HG02981 (cell line): ENCODE measurements at regions not wholly inside any gene's neighbourhood (a gene's known extent, or its start where the extent isn't known, plus 50 kb on each side); places are given as distances from the start of the nearest gene placed in this dataset.
"Not testable (repeated sequence)": the region's sequence is repeated elsewhere in the genome, so short reads cannot be mapped to it uniquely, and the experiment has no call there.

Source experiments
- ATAC-seq: cut with Tn5 transposase; IDR thresholded peaks from one replicate; pipeline ENCODE4 v1.9.1; 2021; ENCODE audit warnings: mild to moderate bottlenecking, moderate library complexity; ENCODE audit not compliant: unreplicated experiment

DNA sequence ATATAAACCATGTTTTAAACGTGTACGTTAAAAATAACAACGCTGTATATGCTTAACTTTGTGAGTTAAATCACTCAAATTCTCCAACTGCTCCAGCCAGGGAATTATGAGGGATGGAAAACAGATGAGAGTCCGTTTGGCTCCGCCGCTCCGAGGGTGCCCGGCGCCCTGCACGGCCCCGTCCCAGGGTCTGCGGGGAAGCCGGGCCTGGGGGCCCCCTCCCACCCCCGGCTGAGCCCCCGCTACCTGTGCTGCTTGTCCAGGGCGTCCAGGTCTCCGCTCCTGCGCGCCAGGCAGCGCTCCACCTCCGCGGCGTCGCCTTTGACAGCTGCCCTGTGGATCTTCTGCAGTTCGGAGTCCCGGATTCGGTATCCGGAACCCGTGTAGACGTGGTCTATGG, 415.5 kb downstream of the FOXD4L4 start:
- ATAC-seq, result not testable (repeated sequence)

DNA sequence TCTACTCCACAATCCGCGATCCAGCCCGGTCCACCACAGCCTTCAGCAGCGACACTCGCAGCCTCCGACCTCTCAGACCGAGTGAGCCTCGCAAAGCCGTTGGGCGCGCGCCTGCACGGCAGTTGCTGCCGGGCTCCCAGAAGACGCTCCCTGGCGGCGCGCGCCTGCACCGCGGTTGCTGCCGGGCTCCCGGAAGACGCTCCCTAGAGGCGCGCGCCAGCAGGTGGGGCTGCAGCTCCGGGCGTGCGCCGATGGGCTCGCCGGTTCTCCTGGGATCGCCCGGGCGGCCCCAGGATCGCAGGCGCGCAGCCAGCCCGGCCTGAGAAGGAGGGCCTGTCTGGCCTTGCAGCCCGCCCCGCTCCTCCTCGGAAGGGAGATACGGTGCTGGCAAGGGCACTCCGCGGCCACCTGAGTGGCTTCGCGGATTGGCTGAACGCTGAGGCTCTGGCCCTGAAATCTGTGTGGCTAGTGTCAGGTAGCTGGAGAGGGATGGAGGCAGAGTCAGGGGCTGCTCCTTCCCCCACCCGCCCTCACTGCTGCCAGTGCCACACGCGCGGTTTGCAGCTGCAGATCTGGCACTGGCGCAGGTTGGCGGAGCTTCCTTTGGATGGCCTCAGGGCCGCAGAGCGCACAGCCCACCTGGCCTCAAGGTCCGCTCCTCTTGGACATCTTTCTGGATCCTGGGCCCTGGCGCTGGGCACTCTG, 416.2 kb downstream of the FOXD4L4 start:
- ATAC-seq, result peak; percentile 97

DNA sequence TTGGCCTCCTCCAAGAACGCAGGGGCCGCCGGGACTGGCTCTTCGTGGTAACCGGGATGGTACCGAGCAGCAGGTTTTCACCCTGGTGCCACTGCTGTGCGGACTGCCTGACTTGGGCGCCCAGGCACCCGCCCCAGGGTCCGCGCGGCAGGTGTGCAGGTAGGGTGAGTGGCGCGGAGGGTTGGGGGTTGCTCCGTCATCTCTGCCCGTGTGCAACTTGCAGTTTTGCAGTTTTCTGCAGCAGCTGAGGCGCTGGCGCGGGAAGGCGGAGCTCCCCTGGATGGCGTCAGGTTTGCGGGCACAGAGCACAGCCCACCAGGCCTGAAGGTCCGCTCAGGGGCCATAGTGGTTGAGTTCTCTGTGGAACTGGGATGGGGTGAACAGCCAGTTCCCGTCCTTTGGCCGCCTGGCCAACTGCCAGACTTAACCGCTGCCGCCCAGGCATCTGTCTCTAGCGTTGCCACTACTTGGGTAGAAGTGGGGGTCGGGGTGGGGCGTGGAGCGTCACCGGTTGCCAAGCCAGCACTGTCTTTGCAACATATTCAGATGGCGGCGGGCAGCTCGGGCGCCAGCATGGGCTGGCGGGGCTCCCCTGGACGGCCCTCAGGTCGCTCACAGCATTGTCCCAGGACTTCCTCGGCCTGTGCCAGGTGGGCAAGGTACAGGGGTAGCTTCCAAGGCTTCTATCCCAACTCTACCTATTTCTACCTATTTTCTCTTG, 417.2 kb downstream of the FOXD4L4 start:
- ATAC-seq, result not testable (repeated sequence)

DNA sequence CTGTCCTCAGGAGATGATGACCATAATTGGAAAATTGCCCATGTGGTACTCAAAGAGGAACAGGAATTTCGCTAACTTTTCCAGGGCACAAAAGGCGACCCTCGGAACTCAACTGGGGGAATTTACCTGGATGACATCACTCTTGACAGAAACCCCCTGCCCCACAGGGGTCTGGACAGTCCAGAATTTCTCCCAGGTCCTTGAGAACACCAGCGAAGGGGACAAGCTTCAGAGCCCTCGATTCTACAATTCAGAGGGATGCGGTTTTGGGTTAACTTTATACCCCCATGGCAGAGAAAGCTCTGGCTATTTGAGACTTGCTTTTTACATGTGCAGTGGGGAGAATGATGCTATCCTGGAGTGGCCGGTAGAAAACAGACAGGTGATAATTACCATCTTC, 445.4 kb downstream of the FOXD4L4 start:
- ATAC-seq, result not testable (repeated sequence)

DNA sequence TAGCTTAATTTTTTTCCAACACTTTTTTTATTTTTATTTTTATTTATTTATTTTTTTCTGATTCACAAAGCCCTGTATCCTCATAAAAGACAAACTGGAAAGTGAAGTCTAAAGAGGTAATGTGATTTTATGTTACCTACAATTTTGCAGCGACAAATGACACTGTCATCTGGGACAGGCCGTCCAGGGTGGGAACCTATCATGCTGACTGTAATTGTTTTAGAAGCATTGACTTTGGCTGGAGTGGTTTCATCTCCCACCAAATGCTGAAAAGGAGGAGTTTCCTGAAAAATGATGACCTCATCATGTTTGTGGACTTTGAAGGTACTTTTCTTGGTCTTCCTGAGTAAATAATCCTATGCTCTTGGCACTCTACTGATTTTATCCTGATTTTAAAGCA, 446.7 kb downstream of the FOXD4L4 start:
- ATAC-seq, result not testable (repeated sequence)

- not testable (repeated sequence) for ATAC-seq
Measured at GRCh38 chr9:66197199-66197598, 460.3 kb downstream of the FOXD4L4 start.

DNA sequence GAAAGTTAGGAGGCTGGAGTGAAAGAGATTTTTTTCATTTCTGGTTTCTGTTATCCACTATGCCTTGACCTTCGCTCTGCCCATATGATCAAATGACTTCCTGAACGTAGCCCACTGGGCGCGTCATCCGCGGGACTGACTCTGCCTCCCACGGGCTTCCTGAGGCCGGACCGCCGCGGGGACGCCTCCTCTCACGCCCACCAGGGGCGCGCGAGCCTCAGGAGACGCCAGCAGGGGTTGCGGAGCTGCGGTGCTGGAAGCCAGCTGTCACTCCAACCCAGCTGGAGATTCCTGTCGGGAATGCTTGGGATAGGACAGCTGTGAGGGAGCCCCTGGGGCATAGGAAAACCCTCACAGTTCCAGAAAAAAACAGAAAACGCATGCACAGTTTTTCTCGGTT, 461.5 kb downstream of the FOXD4L4 start:
- not testable (repeated sequence) for ATAC-seq

- peak; percentile 65 for ATAC-seq
Measured at GRCh38 chr9:66206617-66207016, 469.7 kb downstream of the FOXD4L4 start.

- not testable (repeated sequence) for ATAC-seq
Measured at GRCh38 chr9:66207914-66208313, 471.0 kb downstream of the FOXD4L4 start.

- not testable (repeated sequence) for ATAC-seq
Measured at GRCh38 chr9:66244763-66245162, 507.8 kb downstream of the FOXD4L4 start.

- not testable (repeated sequence) for ATAC-seq
Measured at GRCh38 chr9:66245481-66245880, 508.5 kb downstream of the FOXD4L4 start.

DNA sequence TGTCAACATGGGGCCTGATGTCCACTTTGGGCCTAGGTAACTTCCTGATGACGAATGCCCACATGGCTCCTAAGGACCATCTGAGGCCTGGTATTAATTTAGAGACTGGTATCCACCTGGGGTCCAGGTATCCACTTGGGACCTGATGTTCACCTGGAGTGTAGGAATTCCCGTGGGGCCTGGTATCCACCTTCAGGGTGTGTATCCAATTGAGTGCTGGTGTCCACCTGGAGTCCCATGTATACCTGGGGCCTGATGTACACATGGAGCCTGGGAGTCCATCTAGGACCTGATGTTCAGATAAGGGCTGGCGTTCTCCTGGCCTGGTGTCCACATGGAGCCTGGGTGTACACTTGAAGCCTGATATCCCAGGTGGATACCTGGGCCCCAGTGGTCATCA, 520.6 kb downstream of the FOXD4L4 start:
- not testable (repeated sequence) for ATAC-seq

- not testable (repeated sequence) for ATAC-seq
Measured at GRCh38 chr9:66261576-66261975, 524.6 kb downstream of the FOXD4L4 start.

DNA sequence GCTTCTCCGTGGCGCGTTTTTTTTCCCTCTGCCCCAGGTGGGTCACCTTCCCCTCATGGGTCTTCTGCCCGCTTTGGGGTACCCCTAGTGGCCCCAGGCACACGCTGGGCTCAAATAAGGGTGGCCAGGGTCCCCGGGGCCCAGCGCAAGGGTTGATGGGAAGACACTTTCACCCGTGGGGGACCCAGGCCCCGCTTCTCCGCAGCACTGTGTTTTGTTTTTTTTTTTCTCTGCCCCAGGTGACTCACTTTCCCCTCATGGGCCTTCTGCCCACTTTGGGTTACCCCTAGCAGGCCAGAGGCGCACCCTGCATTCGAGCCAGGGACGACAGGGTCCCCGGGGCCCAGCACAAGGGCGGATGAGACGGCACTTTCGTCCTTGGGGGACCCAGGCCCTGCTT, 526.7 kb downstream of the FOXD4L4 start:
- ATAC-seq, result not testable (repeated sequence)

GRCh38 chr9:66264786-66265185, 527.8 kb downstream of the FOXD4L4 start:
- ATAC-seq, result not testable (repeated sequence)

GRCh38 chr9:66266202-66266601, 529.3 kb downstream of the FOXD4L4 start:
- not testable (repeated sequence) for ATAC-seq

DNA sequence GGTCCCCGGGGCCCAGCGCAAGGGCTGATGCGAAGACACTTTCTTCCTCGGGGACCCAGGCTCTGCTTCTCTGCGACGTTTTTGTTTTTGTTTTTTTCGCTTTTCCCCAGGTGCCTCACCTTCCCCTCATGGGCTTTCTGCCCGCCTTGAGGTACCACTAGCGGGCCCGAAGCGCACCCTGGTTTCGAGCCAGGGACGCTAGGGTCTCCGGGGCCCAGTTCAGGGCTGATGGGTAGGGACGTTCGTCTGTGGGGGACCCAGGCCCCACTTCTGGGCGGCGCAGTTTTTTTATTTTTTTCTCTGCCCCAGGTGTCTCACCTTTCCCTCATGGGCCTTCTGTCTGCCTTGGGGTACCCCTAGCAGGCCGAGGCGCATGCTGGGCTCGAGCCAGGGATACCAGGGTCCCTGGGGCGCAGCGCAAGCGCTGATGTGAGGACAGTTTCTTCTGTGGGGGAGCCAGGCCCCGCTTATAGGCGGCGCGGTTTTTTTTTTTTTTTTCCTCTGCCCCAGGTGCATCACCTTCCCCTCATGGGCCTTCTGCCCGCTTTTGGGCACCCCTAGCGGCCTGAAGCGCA, 530.0 kb downstream of the FOXD4L4 start:
- ATAC-seq, result not testable (repeated sequence)

- ATAC-seq, result not testable (repeated sequence)
Measured at GRCh38 chr9:66267684-66268083, 530.7 kb downstream of the FOXD4L4 start.

- not testable (repeated sequence) for ATAC-seq
Measured at GRCh38 chr9:66269024-66269423, 532.1 kb downstream of the FOXD4L4 start.

DNA sequence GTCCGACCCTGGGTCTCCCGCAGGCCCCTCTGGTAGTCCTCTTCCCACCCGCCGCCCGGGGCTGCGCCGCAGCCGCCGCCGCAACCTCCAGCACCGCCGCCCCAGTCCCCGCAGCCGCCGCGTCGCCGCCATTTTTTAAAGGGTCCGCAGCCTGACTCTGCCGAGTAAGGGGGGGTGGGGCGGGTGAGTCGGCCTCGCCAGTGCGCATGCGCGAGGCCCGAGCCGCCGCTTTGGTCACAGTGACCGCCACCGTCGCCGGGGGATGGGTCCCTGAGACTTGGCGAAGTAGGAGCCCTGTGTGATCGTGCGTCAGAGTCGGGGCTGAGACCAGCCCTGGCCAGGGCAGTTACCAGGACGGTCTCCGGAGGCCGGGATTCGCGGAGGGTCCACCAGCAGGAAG, 532.8 kb downstream of the FOXD4L4 start:
- ATAC-seq, result not testable (repeated sequence)

GRCh38 chr9:66278809-66279208, 541.9 kb downstream of the FOXD4L4 start:
- ATAC-seq, result not testable (repeated sequence)
